T-helper 2 cell treated with Interferon-gamma antibody and Interleukin-4, amounts not matched to agents 5 μg/mL and 100 μg/mL, for 36 hours (primary cell): ENCODE measurements at regions not wholly inside any gene's neighbourhood (a gene's known extent, or its start where the extent isn't known, plus 50 kb on each side); places are given as distances from the start of the nearest gene placed in this dataset.
"Not testable (repeated sequence)": the region's sequence is repeated elsewhere in the genome, so short reads cannot be mapped to it uniquely, and the experiment has no call there.

Experiments used
- DNase-seq: peaks from one replicate; pipeline ENCODE4 v3.0.0; 2021; ENCODE audit warnings: low spot score
- H3K27ac Mint-ChIP-seq: one replicate; pipeline ENCODE4 v1.8.0; 2021; ENCODE audit warnings: mild to moderate bottlenecking, mixed read lengths
- H3K27me3 Mint-ChIP-seq: one replicate; pipeline ENCODE4 v1.8.0; 2021; ENCODE audit warnings: low read depth, mixed read lengths
- H3K36me3 Mint-ChIP-seq: one replicate; pipeline ENCODE4 v1.8.0; 2021; ENCODE audit warnings: low read depth, mixed read lengths
- H3K4me1 Mint-ChIP-seq: one replicate; pipeline ENCODE4 v1.8.0; 2021; ENCODE audit warnings: low read depth, mixed read lengths
- H3K4me3 Mint-ChIP-seq: one replicate; pipeline ENCODE4 v1.8.0; 2022; ENCODE audit warnings: mild to moderate bottlenecking, moderate library complexity, mixed read lengths
- H3K9me3 Mint-ChIP-seq: one replicate; pipeline ENCODE4 v1.8.0; 2021; ENCODE audit warnings: mixed read lengths

DNA sequence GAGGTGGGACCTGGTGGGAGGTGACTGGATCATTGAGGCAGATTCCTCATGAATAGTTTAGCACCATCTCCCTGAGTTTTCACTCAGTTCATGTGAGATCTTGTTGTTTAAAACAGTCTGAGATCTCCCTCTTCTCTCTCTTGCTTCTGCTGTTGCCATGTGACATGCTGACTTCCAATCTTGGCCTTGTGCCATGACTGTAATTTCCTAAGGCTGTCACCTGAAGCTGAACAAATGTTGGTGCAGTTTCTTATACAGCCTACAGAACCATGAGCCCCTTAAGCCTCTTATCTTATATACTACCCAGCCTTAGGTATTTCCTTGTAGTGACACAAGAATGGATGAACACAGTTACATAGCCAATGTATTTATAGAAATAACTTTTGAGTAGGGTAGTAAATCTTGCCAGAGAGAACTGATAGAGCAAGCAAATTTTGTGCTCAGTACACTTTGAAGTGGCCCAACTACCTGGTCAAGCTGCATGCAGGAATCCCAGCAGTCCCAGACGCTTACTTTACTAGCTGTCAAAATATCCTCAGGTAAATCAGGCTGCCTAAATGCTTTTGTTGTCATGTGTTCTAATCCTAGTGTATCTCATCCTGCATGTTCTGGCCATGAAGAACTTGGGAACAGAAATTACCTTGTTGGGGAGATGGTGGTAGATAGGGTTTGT, 445.6 kb upstream of the MIS18BP1 start:
- Mint-ChIP-seq H3K9me3 (peaks cover 22% of the 10 kb centered on the region), H3K36me3 (no peaks in the 10 kb centered on the region), H3K4me1 (no peaks in the 10 kb centered on the region), H3K27ac (no peak overlapping the region), H3K4me3 (no peak overlapping the region), H3K27me3 (no peaks in the 10 kb centered on the region)
- DNase-seq, result no peak

- H3K4me3 Mint-ChIP-seq, result no peak overlapping the region
- H3K27ac Mint-ChIP-seq, result no peak overlapping the region
- peaks cover 60% of the 10 kb centered on the region for H3K9me3 Mint-ChIP-seq
- no peaks in the 10 kb centered on the region for H3K4me1 Mint-ChIP-seq
- DNase-seq, result no peak
- no peaks in the 10 kb centered on the region for H3K36me3 Mint-ChIP-seq
- H3K27me3 Mint-ChIP-seq, result no peaks in the 10 kb centered on the region
Observed at GRCh38 chr14:45686771-45687170, 433.8 kb upstream of the MIS18BP1 start.

GRCh38 chr14:45680531-45680930, 427.5 kb upstream of the MIS18BP1 start:
- no peaks in the 10 kb centered on the region for H3K4me1 Mint-ChIP-seq
- H3K27me3 Mint-ChIP-seq, result no peaks in the 10 kb centered on the region
- H3K27ac Mint-ChIP-seq, result no peak overlapping the region
- H3K9me3 Mint-ChIP-seq, result peaks cover 28% of the 10 kb centered on the region
- no peak for DNase-seq
- no peaks in the 10 kb centered on the region for H3K36me3 Mint-ChIP-seq
- no peak overlapping the region for H3K4me3 Mint-ChIP-seq

GRCh38 chr14:45679853-45680252, 426.9 kb upstream of the MIS18BP1 start:
- DNase-seq, result no peak
- peaks cover 24% of the 10 kb centered on the region for H3K9me3 Mint-ChIP-seq
- H3K4me3 Mint-ChIP-seq, result no peak overlapping the region
- H3K36me3 Mint-ChIP-seq, result no peaks in the 10 kb centered on the region
- H3K27ac Mint-ChIP-seq, result no peak overlapping the region
- no peaks in the 10 kb centered on the region for H3K4me1 Mint-ChIP-seq
- H3K27me3 Mint-ChIP-seq, result no peaks in the 10 kb centered on the region

- Mint-ChIP-seq H3K36me3 (no peaks in the 10 kb centered on the region), H3K4me1 (no peaks in the 10 kb centered on the region), H3K27ac (no peak overlapping the region), H3K27me3 (no peaks in the 10 kb centered on the region), H3K4me3 (no peak overlapping the region), H3K9me3 (peaks cover 15% of the 10 kb centered on the region)
- DNase-seq, result no peak
Observed at GRCh38 chr14:45678163-45678562, 425.2 kb upstream of the MIS18BP1 start.

DNA sequence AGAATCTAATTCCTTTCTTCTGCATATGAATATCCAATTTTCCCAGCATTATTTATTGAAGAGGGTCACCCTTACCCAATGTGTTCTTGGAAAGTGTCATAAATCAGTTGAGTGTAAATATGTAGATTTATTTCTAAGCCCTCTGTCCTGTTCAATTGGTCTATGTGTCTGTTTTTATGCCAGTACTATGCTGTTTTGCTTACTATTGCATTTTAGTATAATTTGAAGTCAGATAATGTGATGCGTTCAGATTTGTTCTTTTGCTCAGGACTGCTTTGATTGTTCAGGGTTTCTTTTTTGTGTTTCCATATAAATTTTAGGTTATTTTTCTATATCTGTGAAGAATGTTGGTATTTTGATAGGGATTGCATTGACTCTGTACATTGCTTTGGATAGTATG, 420.4 kb upstream of the MIS18BP1 start:
- Mint-ChIP-seq H3K4me1 (no peaks in the 10 kb centered on the region), H3K9me3 (peaks cover 15% of the 10 kb centered on the region), H3K4me3 (no peak overlapping the region), H3K36me3 (no peaks in the 10 kb centered on the region), H3K27me3 (no peaks in the 10 kb centered on the region), H3K27ac (no peak overlapping the region)
- no peak for DNase-seq

DNA sequence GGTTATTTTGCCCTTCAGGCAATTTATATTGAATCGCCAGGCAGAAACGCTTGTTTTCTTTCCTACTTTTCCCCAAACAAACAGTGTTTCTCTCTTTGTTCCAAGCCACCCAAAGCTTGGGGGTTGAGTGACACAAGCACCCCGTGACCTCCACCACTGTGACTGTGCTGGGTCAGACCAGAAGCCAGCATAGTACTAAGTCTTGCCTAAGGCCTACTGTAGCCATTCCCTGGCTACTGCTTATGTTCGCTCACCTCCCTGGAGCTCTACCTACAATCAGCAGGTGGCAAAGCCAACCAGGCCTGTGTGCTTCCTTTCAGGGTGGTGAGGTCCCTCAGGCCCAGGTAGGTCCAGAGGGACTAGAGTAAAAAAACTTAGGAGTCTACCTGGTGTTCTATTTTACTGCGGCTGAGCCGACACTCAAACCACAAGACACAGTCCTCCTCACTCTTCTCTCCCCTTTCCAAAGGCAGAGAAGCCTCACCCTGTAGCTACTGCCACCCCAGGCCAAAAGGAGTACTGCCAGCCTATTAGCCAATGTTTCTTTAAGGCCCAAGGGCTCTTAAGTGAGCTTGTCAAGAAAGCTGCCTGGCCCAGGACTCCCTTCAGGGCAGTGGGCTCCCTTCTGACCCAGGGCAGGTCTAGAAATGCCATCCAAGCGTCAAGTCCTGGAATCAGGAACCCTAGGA, 411.8 kb upstream of the MIS18BP1 start:
- no peaks in the 10 kb centered on the region for H3K36me3 Mint-ChIP-seq
- H3K27me3 Mint-ChIP-seq, result no peaks in the 10 kb centered on the region
- H3K9me3 Mint-ChIP-seq, result peaks cover 51% of the 10 kb centered on the region
- DNase-seq, result no peak
- no peak overlapping the region for H3K4me3 Mint-ChIP-seq
- no peaks in the 10 kb centered on the region for H3K4me1 Mint-ChIP-seq
- no peak overlapping the region for H3K27ac Mint-ChIP-seq

DNA sequence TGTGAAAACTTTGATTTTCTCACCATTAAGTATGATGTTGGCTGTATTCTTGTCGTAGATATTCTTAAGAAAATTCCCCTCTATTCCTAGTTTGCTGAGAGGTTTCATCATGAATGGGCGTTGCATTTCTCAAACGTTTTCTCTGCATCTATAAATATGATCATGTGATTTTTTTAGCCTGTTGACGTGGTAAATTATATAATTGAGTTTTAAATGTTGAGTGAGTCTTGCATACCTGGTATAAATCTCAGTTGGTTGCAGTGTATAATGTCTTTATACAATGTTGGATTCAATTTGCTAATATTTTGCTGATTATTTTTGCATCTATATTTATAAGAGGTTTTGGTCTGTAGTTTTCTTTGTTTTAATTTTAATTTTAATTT, 405.9 kb upstream of the MIS18BP1 start:
- Mint-ChIP-seq H3K27ac (no peak overlapping the region), H3K4me3 (no peak overlapping the region), H3K27me3 (no peaks in the 10 kb centered on the region), H3K9me3 (peaks cover 65% of the 10 kb centered on the region), H3K36me3 (no peaks in the 10 kb centered on the region), H3K4me1 (no peaks in the 10 kb centered on the region)
- no peak for DNase-seq

- H3K27ac Mint-ChIP-seq, result no peak overlapping the region
- H3K36me3 Mint-ChIP-seq, result no peaks in the 10 kb centered on the region
- no peak for DNase-seq
- H3K4me3 Mint-ChIP-seq, result no peak overlapping the region
- H3K27me3 Mint-ChIP-seq, result no peaks in the 10 kb centered on the region
- no peaks in the 10 kb centered on the region for H3K4me1 Mint-ChIP-seq
- H3K9me3 Mint-ChIP-seq, result peaks cover 66% of the 10 kb centered on the region
Observed at GRCh38 chr14:45658226-45658916, 405.4 kb upstream of the MIS18BP1 start.

DNA sequence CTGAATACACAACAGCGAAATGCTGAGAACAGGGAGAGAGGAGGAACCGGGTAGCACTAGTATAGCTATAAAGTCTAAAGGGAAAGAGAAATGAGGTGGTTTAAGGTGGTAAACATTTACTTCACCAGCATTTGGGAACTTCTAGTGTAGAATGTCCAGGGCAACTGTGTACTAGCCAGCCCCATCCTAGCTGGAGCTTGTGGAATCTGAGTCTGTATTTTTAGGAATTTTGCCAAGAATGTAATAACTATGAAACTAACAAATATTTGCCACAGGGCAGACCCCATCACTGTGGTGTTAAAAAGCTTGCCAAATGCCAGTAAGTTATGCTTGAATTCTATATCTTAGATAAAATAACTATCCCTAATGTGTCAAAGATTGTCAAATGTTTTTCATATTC, 398.9 kb upstream of the MIS18BP1 start:
- Mint-ChIP-seq H3K4me3 (no peak overlapping the region), H3K4me1 (no peaks in the 10 kb centered on the region), H3K36me3 (no peaks in the 10 kb centered on the region), H3K9me3 (peaks cover 45% of the 10 kb centered on the region), H3K27ac (no peak overlapping the region), H3K27me3 (no peaks in the 10 kb centered on the region)
- DNase-seq, result no peak

DNA sequence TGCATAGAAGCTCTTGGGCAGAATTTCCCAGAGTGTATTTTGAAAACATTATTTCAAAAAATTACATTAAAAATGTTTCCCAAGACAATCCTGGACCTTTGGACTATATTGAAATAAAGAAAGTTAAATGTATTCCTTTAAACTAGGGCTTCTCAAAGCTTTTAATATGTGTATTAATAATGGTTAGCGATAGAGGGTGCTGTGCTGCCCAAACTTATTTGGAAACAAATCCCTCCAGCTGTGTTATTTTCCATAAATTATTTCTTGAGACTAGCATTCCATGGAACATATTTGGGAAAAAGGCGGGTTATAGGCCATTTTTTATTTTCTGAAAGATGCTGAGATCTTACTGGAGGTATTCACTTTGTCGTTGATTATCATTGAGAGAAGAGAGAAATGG, 397.8 kb upstream of the MIS18BP1 start:
- H3K27ac Mint-ChIP-seq, result no peak overlapping the region
- no peaks in the 10 kb centered on the region for H3K4me1 Mint-ChIP-seq
- peaks cover 44% of the 10 kb centered on the region for H3K9me3 Mint-ChIP-seq
- H3K36me3 Mint-ChIP-seq, result no peaks in the 10 kb centered on the region
- no peak overlapping the region for H3K4me3 Mint-ChIP-seq
- no peaks in the 10 kb centered on the region for H3K27me3 Mint-ChIP-seq
- DNase-seq, result no peak

- peaks cover 37% of the 10 kb centered on the region for H3K9me3 Mint-ChIP-seq
- no peak for DNase-seq
Observed at GRCh38 chr14:45649051-45649450, 396.0 kb upstream of the MIS18BP1 start.

GRCh38 chr14:45641541-45641940, 388.5 kb upstream of the MIS18BP1 start:
- H3K4me3 Mint-ChIP-seq, result no peak overlapping the region
- H3K27me3 Mint-ChIP-seq, result no peaks in the 10 kb centered on the region
- peaks cover 2% of the 10 kb centered on the region for H3K36me3 Mint-ChIP-seq

More at GRCh38 chr14:45649051-45649450, 396.0 kb upstream of the MIS18BP1 start:
- Mint-ChIP-seq H3K36me3 (no peaks in the 10 kb centered on the region), H3K27me3 (no peaks in the 10 kb centered on the region), H3K4me1 (no peaks in the 10 kb centered on the region), H3K27ac (no peak overlapping the region), H3K4me3 (no peak overlapping the region)

DNA sequence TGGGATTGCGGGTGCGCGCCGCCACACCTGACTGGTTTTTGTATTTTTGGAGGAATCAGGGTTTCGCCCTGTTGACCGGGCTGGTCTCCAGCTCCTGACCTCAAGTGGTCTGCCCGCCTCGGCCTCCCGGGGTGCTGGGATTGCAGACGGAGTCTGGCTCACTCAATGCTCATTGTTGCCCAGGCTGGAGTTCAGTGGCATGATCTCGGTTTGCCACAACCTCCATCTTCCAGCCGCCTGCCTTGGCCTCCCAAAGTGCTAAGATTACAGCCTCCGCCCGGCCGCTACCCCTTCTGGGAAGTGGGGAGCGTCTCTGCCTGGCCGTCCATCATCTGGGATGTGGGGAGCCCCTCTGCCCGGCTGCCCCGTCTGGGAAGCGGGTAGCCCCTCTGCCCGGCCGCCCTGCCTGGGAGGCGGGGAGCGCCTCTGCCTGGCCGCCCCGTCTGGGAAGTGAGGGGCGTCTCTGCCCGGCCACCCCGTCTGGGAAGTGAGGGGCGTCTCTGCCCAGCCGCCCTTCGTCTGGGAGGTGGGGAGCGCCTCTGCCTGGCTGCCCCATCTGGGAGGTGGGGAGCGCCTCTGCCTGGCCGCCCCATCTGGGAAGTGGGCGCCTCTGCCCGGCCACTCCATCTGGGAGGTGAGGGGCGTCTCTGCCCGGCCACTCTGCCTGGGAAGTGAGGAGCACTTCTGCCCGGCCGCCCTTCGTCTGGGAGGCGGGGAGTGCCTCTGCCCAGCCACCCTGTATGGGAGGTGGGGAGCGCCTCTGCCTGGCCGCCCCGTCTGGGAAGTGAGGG, 381.8 kb upstream of the MIS18BP1 start:
- not testable (repeated sequence) for H3K27ac Mint-ChIP-seq, H3K4me3 Mint-ChIP-seq, H3K27me3 Mint-ChIP-seq, H3K36me3 Mint-ChIP-seq, DNase-seq, H3K4me1 Mint-ChIP-seq
- peaks cover 25% of the 10 kb centered on the region for H3K9me3 Mint-ChIP-seq

More at GRCh38 chr14:45641541-45641940, 388.5 kb upstream of the MIS18BP1 start:
- Mint-ChIP-seq H3K27ac (no peak overlapping the region), H3K4me1 (no peaks in the 10 kb centered on the region), H3K9me3 (peaks cover 26% of the 10 kb centered on the region)
- no peak for DNase-seq
